ENCODE measurements at regions not wholly inside any gene's neighbourhood (a gene's known extent, or its start where the extent isn't known, plus 50 kb on each side); places are given as distances from the start of the nearest gene placed in this dataset.

- Histone ChIP-seq H2BK15ac (ENCODE audit: low read length) (no peak overlapping the region), H3K4me1 (ENCODE audit: control insufficient read depth in 2 of 2, insufficient read depth in 1 of 2, low read depth in 1 of 2, low read length in 2 of 2) (peaks cover 6 to 10% of the 10 kb centered on the region in 2 donors), H3K79me1 (ENCODE audit: low read depth, low read length) (no peaks in the 10 kb centered on the region), H2AK5ac (ENCODE audit: low read depth, low read length) (no peak overlapping the region), H3K14ac (ENCODE audit: low read length) (no peak overlapping the region), H2AFZ (ENCODE audit: low read length) (peak overlapping the region; percentile 65), H3K36me3 (replicated peaks in 1 of 2; ENCODE audit: control insufficient read depth in 2 of 2, insufficient read depth in 2 of 2, low read length in 2 of 2) (no peaks in the 10 kb centered on the region), H4K91ac (ENCODE audit: low read depth, low read length, poor library complexity) (no peak overlapping the region), H3K9me3 (replicated peaks in 1 of 2; ENCODE audit: control insufficient read depth in 2 of 2, insufficient read depth in 1 of 2, low read depth in 1 of 2, low read length in 2 of 2) (no peaks in the 10 kb centered on the region), H3K9ac (ENCODE audit: low read depth, low read length, poor library complexity) (no peak overlapping the region), H3K27me3 (ENCODE audit: control insufficient read depth in 3 of 3, insufficient read depth in 3 of 3, low read depth in 1 of 3, low read length in 3 of 3) (no peaks in the 10 kb centered on the region), H2BK12ac (ENCODE audit: low read length) (no peak overlapping the region), H3K27ac (replicated peaks; ENCODE audit: low read length) (no peak overlapping the region), H3K4ac (ENCODE audit: low read length) (no peak overlapping the region), H4K8ac (ENCODE audit: low read depth, low read length) (no peak overlapping the region), H3K18ac (ENCODE audit: low read length) (no peak overlapping the region), H2BK120ac (ENCODE audit: low read depth, low read length) (no peak overlapping the region), H3K4me2 (ENCODE audit: insufficient read depth, low read length, poor library complexity, severe bottlenecking) (no peak overlapping the region), H3K23ac (ENCODE audit: low read depth, low read length, poor library complexity) (no peak overlapping the region), H3K4me3 (ENCODE audit: low read length in 2 of 2) (no peak overlapping the region), H2BK5ac (ENCODE audit: low read length) (no peak overlapping the region)
- no CpG with 5 or more reads among the region's 1 CpG for WGBS, 2 donors (ENCODE audit: extremely low coverage in 2 of 2, insufficient read length in 2 of 2, insufficient replicate concordance in 1 of 2)
- no peak for DNase-seq (ENCODE audit: low spot score)
Measured at GRCh38 chr5:57891443-57891842, 408.8 kb upstream of the ACTBL2 start.

GRCh38 chr5:57889558-57889957, 406.9 kb upstream of the ACTBL2 start:
- Histone ChIP-seq H4K91ac (ENCODE audit: low read depth, low read length, poor library complexity) (no peak overlapping the region), H2BK15ac (ENCODE audit: low read length) (no peak overlapping the region), H3K9me3 (replicated peaks in 1 of 2; ENCODE audit: control insufficient read depth in 2 of 2, insufficient read depth in 1 of 2, low read depth in 1 of 2, low read length in 2 of 2) (no peaks in the 10 kb centered on the region), H3K18ac (ENCODE audit: low read length) (no peak overlapping the region), H3K14ac (ENCODE audit: low read length) (no peak overlapping the region), H3K27me3 (ENCODE audit: control insufficient read depth in 3 of 3, insufficient read depth in 3 of 3, low read depth in 1 of 3, low read length in 3 of 3) (no peaks in the 10 kb centered on the region), H3K23ac (ENCODE audit: low read depth, low read length, poor library complexity) (no peak overlapping the region), H3K4ac (ENCODE audit: low read length) (no peak overlapping the region), H3K4me2 (ENCODE audit: insufficient read depth, low read length, poor library complexity, severe bottlenecking) (no peak overlapping the region), H2BK5ac (ENCODE audit: low read length) (no peak overlapping the region), H3K27ac (replicated peaks; ENCODE audit: low read length) (no peak overlapping the region), H3K79me1 (ENCODE audit: low read depth, low read length) (no peaks in the 10 kb centered on the region), H2BK12ac (ENCODE audit: low read length) (no peak overlapping the region), H2AK5ac (ENCODE audit: low read depth, low read length) (no peak overlapping the region), H3K4me3 (ENCODE audit: low read length in 2 of 2) (no peak overlapping the region), H3K9ac (ENCODE audit: low read depth, low read length, poor library complexity) (no peak overlapping the region), H2BK120ac (ENCODE audit: low read depth, low read length) (no peak overlapping the region), H2AFZ (ENCODE audit: low read length) (peak overlapping the region; percentile 26), H4K8ac (ENCODE audit: low read depth, low read length) (no peak overlapping the region), H3K4me1 (ENCODE audit: control insufficient read depth in 2 of 2, insufficient read depth in 1 of 2, low read depth in 1 of 2, low read length in 2 of 2) (peaks cover 6 to 10% of the 10 kb centered on the region in 2 donors), H3K36me3 (replicated peaks in 1 of 2; ENCODE audit: control insufficient read depth in 2 of 2, insufficient read depth in 2 of 2, low read length in 2 of 2) (no peaks in the 10 kb centered on the region)
- no peak for DNase-seq (ENCODE audit: low spot score)
- no CpG with 5 or more reads among the region's 5 CpGs for WGBS, 2 donors (ENCODE audit: extremely low coverage in 2 of 2, insufficient read length in 2 of 2, insufficient replicate concordance in 1 of 2)

GRCh38 chr5:57887851-57888621, 405.4 kb upstream of the ACTBL2 start:
- Histone ChIP-seq H3K4me2 (ENCODE audit: insufficient read depth, low read length, poor library complexity, severe bottlenecking) (no peak overlapping the region), H2AFZ (ENCODE audit: low read length) (peak overlapping the region; percentile 77), H3K23ac (ENCODE audit: low read depth, low read length, poor library complexity) (no peak overlapping the region), H3K4me3 (ENCODE audit: low read length in 2 of 2) (no peak overlapping the region), H3K14ac (ENCODE audit: low read length) (no peak overlapping the region), H2BK120ac (ENCODE audit: low read depth, low read length) (no peak overlapping the region), H2BK5ac (ENCODE audit: low read length) (no peak overlapping the region), H4K8ac (ENCODE audit: low read depth, low read length) (no peak overlapping the region), H4K91ac (ENCODE audit: low read depth, low read length, poor library complexity) (no peak overlapping the region), H2AK5ac (ENCODE audit: low read depth, low read length) (no peak overlapping the region), H3K18ac (ENCODE audit: low read length) (no peak overlapping the region), H3K27ac (replicated peaks; ENCODE audit: low read length) (no peak overlapping the region), H3K4me1 (ENCODE audit: control insufficient read depth in 2 of 2, insufficient read depth in 1 of 2, low read depth in 1 of 2, low read length in 2 of 2) (peaks cover 6 to 10% of the 10 kb centered on the region in 2 donors), H3K4ac (ENCODE audit: low read length) (no peak overlapping the region), H3K27me3 (ENCODE audit: control insufficient read depth in 3 of 3, insufficient read depth in 3 of 3, low read depth in 1 of 3, low read length in 3 of 3) (no peaks in the 10 kb centered on the region), H2BK15ac (ENCODE audit: low read length) (no peak overlapping the region), H3K36me3 (replicated peaks in 1 of 2; ENCODE audit: control insufficient read depth in 2 of 2, insufficient read depth in 2 of 2, low read length in 2 of 2) (no peaks in the 10 kb centered on the region), H3K9me3 (replicated peaks in 1 of 2; ENCODE audit: control insufficient read depth in 2 of 2, insufficient read depth in 1 of 2, low read depth in 1 of 2, low read length in 2 of 2) (no peaks in the 10 kb centered on the region), H3K79me1 (ENCODE audit: low read depth, low read length) (no peaks in the 10 kb centered on the region), H2BK12ac (ENCODE audit: low read length) (no peak overlapping the region), H3K9ac (ENCODE audit: low read depth, low read length, poor library complexity) (no peak overlapping the region)
- DNase-seq (ENCODE audit: low spot score) = peak; percentile 43
- WGBS, 2 donors (ENCODE audit: extremely low coverage in 2 of 2, insufficient read length in 2 of 2, insufficient replicate concordance in 1 of 2) = no CpG with 5 or more reads among the region's 6 CpGs

- Histone ChIP-seq H3K4me3 (ENCODE audit: low read length in 2 of 2) (no peak overlapping the region), H3K18ac (ENCODE audit: low read length) (no peak overlapping the region), H2BK15ac (ENCODE audit: low read length) (no peak overlapping the region), H3K14ac (ENCODE audit: low read length) (no peak overlapping the region), H3K4ac (ENCODE audit: low read length) (no peak overlapping the region), H2AK5ac (ENCODE audit: low read depth, low read length) (no peak overlapping the region), H2BK12ac (ENCODE audit: low read length) (no peak overlapping the region), H3K27ac (replicated peaks; ENCODE audit: low read length) (no peak overlapping the region), H2AFZ (ENCODE audit: low read length) (no peak overlapping the region), H3K9me3 (replicated peaks in 1 of 2; ENCODE audit: control insufficient read depth in 2 of 2, insufficient read depth in 1 of 2, low read depth in 1 of 2, low read length in 2 of 2) (no peaks in the 10 kb centered on the region), H3K9ac (ENCODE audit: low read depth, low read length, poor library complexity) (no peak overlapping the region), H3K23ac (ENCODE audit: low read depth, low read length, poor library complexity) (no peak overlapping the region), H3K4me1 (ENCODE audit: control insufficient read depth in 2 of 2, insufficient read depth in 1 of 2, low read depth in 1 of 2, low read length in 2 of 2) (peaks cover 4 to 8% of the 10 kb centered on the region in 2 donors), H2BK120ac (ENCODE audit: low read depth, low read length) (no peak overlapping the region), H3K4me2 (ENCODE audit: insufficient read depth, low read length, poor library complexity, severe bottlenecking) (no peak overlapping the region), H4K8ac (ENCODE audit: low read depth, low read length) (no peak overlapping the region), H3K36me3 (replicated peaks in 1 of 2; ENCODE audit: control insufficient read depth in 2 of 2, insufficient read depth in 2 of 2, low read length in 2 of 2) (no peaks in the 10 kb centered on the region), H2BK5ac (ENCODE audit: low read length) (no peak overlapping the region), H4K91ac (ENCODE audit: low read depth, low read length, poor library complexity) (no peak overlapping the region), H3K27me3 (ENCODE audit: control insufficient read depth in 3 of 3, insufficient read depth in 3 of 3, low read depth in 1 of 3, low read length in 3 of 3) (no peaks in the 10 kb centered on the region), H3K79me1 (ENCODE audit: low read depth, low read length) (no peaks in the 10 kb centered on the region)
- DNase-seq (ENCODE audit: low spot score) = no peak
- WGBS, 2 donors (ENCODE audit: extremely low coverage in 2 of 2, insufficient read length in 2 of 2, insufficient replicate concordance in 1 of 2) = no CpG with 5 or more reads among the region's 5 CpGs
Measured at GRCh38 chr5:57884346-57885102, 401.9 kb upstream of the ACTBL2 start.

Data from neuronal stem cell (in vitro differentiated cells).